CD14-positive monocyte (primary cell): ENCODE measurements at regions not wholly inside any gene's neighbourhood (a gene's known extent, or its start where the extent isn't known, plus 50 kb on each side); places are given as distances from the start of the nearest gene placed in this dataset.
A peak's percentile ranks its signal among the peaks of the same experiment; 100 is the strongest.

ENCODE experiments used
- DNase-seq, 3 donors: peaks; one replicate each; pipeline ENCODE4 v3.0.0-alpha.2; 2011 to 2022
- H2AFZ ChIP-seq: 2 replicates; pipeline ENCODE4 v1.6.0; 2012; ENCODE audit warnings: mild to moderate bottlenecking, low read depth, low read length, inconsistent platforms; ENCODE audit not compliant: insufficient read depth, poor library complexity, severe bottlenecking
- H3K27ac ChIP-seq, 2 donors: 1 replicate in 1 of 2; 2 replicates in 1 of 2; pipeline ENCODE4 v1.5.1; 2012 to 2013; ENCODE audit warnings: low read length in 2 of 2, control low read depth in 1 of 2, inconsistent platforms in 1 of 2, low read depth in 1 of 2, mild to moderate bottlenecking in 1 of 2
- H3K27me3 ChIP-seq, 2 donors: one replicate each; pipeline versions ENCODE4 v1.6.0 to v1.6.1; 2011 to 2013; ENCODE audit warnings: low read length in 2 of 2; ENCODE audit not compliant: control insufficient read depth in 2 of 2, insufficient read depth in 2 of 2
- H3K36me3 ChIP-seq, 2 donors: replicated peaks in 1 of 2; 1 replicate in 1 of 2; 2 replicates in 1 of 2; pipeline versions ENCODE4 v1.5.1 to v1.6.1; 2012 to 2013; ENCODE audit warnings: low read length in 2 of 2, control low read depth in 1 of 2, inconsistent platforms in 1 of 2, mild to moderate bottlenecking in 1 of 2; ENCODE audit not compliant: insufficient read depth in 2 of 2, control insufficient read depth in 1 of 2
- H3K4me1 ChIP-seq, 2 donors: 1 replicate in 1 of 2; 2 replicates in 1 of 2; pipeline versions ENCODE4 v1.5.1 to v1.6.1; 2012 to 2013; ENCODE audit warnings: low read length in 2 of 2, control low read depth in 1 of 2, inconsistent platforms in 1 of 2, mild to moderate bottlenecking in 1 of 2, moderate library complexity in 1 of 2; ENCODE audit not compliant: insufficient read depth in 2 of 2, control insufficient read depth in 1 of 2
- H3K4me2 ChIP-seq: replicated peaks from 2 replicates; pipeline ENCODE3; 2012; ENCODE audit warnings: low read length, moderate library complexity, mild to moderate bottlenecking; ENCODE audit not compliant: poor library complexity, severe bottlenecking; ENCODE audit errors: extremely low read depth
- H3K4me3 ChIP-seq, 3 experiments: fragments of 200-600 bp in 1 of 3; sonication (generic) in 1 of 3; replicated peaks in 1 of 3; 1 replicate in 2 of 3; 2 replicates in 1 of 3; pipeline ENCODE4 v1.5.1; 2011 to 2013; ENCODE audit warnings: low read length in 3 of 3, mild to moderate bottlenecking in 3 of 3, control low read depth in 2 of 3, low read depth in 2 of 3, inconsistent platforms in 1 of 3, moderate library complexity in 1 of 3
- H3K79me2 ChIP-seq: 2 replicates; pipeline ENCODE4 v1.6.0; 2012; ENCODE audit warnings: mild to moderate bottlenecking, control low read depth, inconsistent platforms, low read length, moderate library complexity; ENCODE audit not compliant: insufficient read depth
- H3K9ac ChIP-seq: 2 replicates; pipeline ENCODE4 v1.6.0; 2017; ENCODE audit warnings: low read length, mild to moderate bottlenecking; ENCODE audit not compliant: insufficient read depth, poor library complexity, severe bottlenecking
- H3K9me3 ChIP-seq, 2 donors: replicated peaks in 1 of 2; 1 replicate in 1 of 2; 2 replicates in 1 of 2; pipeline versions ENCODE4 v1.5.1 to v1.6.1; 2012 to 2013; ENCODE audit warnings: low read length in 2 of 2, control low read depth in 1 of 2; ENCODE audit not compliant: control insufficient read depth in 1 of 2, insufficient read depth in 1 of 2
- H4K20me1 ChIP-seq: 2 replicates; pipeline ENCODE4 v1.6.0; 2012; ENCODE audit warnings: mild to moderate bottlenecking, low read length, control low read depth, moderate library complexity; ENCODE audit not compliant: insufficient read depth
- H3K27ac Mint-ChIP-seq, 7 donors: one replicate each; pipeline ENCODE4 v1.8.0; 2020; ENCODE audit warnings: mild to moderate bottlenecking in 7 of 7, mixed read lengths in 7 of 7, moderate library complexity in 6 of 7, inconsistent platforms in 2 of 7
- H3K27me3 Mint-ChIP-seq, 3 donors: one replicate each; pipeline ENCODE4 v1.8.0; 2021 to 2022; ENCODE audit warnings: low read depth in 3 of 3, mild to moderate bottlenecking in 3 of 3, mixed read lengths in 3 of 3, moderate library complexity in 3 of 3, inconsistent platforms in 1 of 3
- H3K36me3 Mint-ChIP-seq, 2 donors: one replicate each; pipeline ENCODE4 v1.8.0; 2020; ENCODE audit warnings: mixed read lengths in 2 of 2, inconsistent platforms in 1 of 2, mild to moderate bottlenecking in 1 of 2
- H3K4me1 Mint-ChIP-seq: one replicate; pipeline ENCODE4 v1.8.0; 2020; ENCODE audit warnings: mild to moderate bottlenecking, mixed read lengths
- H3K4me3 Mint-ChIP-seq, 2 donors: one replicate each; pipeline ENCODE4 v1.8.0; 2020; ENCODE audit warnings: mild to moderate bottlenecking in 2 of 2, mixed read lengths in 2 of 2, moderate library complexity in 1 of 2
- H3K9me3 Mint-ChIP-seq, 7 donors: one replicate each; pipeline ENCODE4 v1.8.0; 2020 to 2022; ENCODE audit warnings: mixed read lengths in 7 of 7, mild to moderate bottlenecking in 6 of 7, moderate library complexity in 6 of 7, inconsistent platforms in 2 of 7
- CTCF ChIP-seq: fragments of 200-600 bp; IDR thresholded peaks from one replicate; pipeline ENCODE4 v1.8.0; 2022; ENCODE audit warnings: antibody characterized with exemption, mild to moderate bottlenecking
- WGBS: methylation state at CpG from one replicate; pipeline ENCODE4 v1.1.5; 2013; ENCODE audit warnings: missing lambda C conversion rate; ENCODE audit not compliant: insufficient coverage; 5-methylcytosine and 5-hydroxymethylcytosine counted together
- intact Hi-C, 2 donors: fragments of 100-400 bp; cut with micrococcal nuclease; formaldehyde crosslinking; loops; one replicate each; pipeline versions ENCODE4 v1.15.0 to v1.15.1; 2023

- no peaks in the 10 kb centered on the region for H3K4me1 ChIP-seq
- no peaks in the 10 kb centered on the region for H4K20me1 ChIP-seq
- H3K4me2 ChIP-seq, result no peak overlapping the region
- Mint-ChIP-seq H3K9me3 (peaks cover 0 to 5% (median 0%) of the 10 kb centered on the region in 7 donors), H3K4me3 (no peak overlapping the region), H3K4me1 (no peaks in the 10 kb centered on the region), H3K36me3 (no peaks in the 10 kb centered on the region), H3K27ac (peak overlapping the region in 1 of 7 donors; percentile 36), H3K27me3 (no peaks in the 10 kb centered on the region)
- intact Hi-C loops, result no loop called here
- no peaks in the 10 kb centered on the region for H3K9me3 ChIP-seq
- no peak overlapping the region for H3K27ac ChIP-seq
- no peaks in the 10 kb centered on the region for H3K79me2 ChIP-seq
- H2AFZ ChIP-seq, result no peak overlapping the region
- H3K27me3 ChIP-seq, result no peaks in the 10 kb centered on the region
- H3K36me3 ChIP-seq, result no peaks in the 10 kb centered on the region
- no peak for DNase-seq
- no peak for TF ChIP-seq CTCF
- H3K9ac ChIP-seq, result no peak overlapping the region
- H3K4me3 ChIP-seq, result no peak overlapping the region
- WGBS, result no CpG with 5 or more reads among the region's 2 CpGs
Measured at GRCh38 chrX:150018931-150019361, 80.7 kb upstream of the EOLA2 start.

GRCh38 chrX:150028692-150029091, 90.4 kb upstream of the EOLA2 start:
- no peaks in the 10 kb centered on the region for H3K36me3 Mint-ChIP-seq
- H3K36me3 ChIP-seq, result no peaks in the 10 kb centered on the region
- H3K27ac Mint-ChIP-seq, result no peak overlapping the region
- no peak overlapping the region for H3K27ac ChIP-seq
- no peak overlapping the region for H3K4me2 ChIP-seq
- H3K4me1 ChIP-seq, result no peaks in the 10 kb centered on the region
- DNase-seq, result no peak
- H4K20me1 ChIP-seq, result no peaks in the 10 kb centered on the region
- WGBS, result no CpG with 5 or more reads among the region's 1 CpG
- intact Hi-C loops, result no loop called here
- no peak overlapping the region for H3K9ac ChIP-seq
- no peaks in the 10 kb centered on the region for H3K4me1 Mint-ChIP-seq
- no peak for TF ChIP-seq CTCF
- H3K4me3 Mint-ChIP-seq, result no peak overlapping the region
- H3K79me2 ChIP-seq, result no peaks in the 10 kb centered on the region
- no peaks in the 10 kb centered on the region for H3K9me3 ChIP-seq
- peaks cover 0 to 4% (median 2%) of the 10 kb centered on the region in 7 donors for H3K9me3 Mint-ChIP-seq
- no peak overlapping the region for H2AFZ ChIP-seq
- no peaks in the 10 kb centered on the region for H3K27me3 Mint-ChIP-seq
- no peaks in the 10 kb centered on the region for H3K27me3 ChIP-seq
- no peak overlapping the region for H3K4me3 ChIP-seq
